ENCODE measurements at regions not wholly inside any gene's neighbourhood (a gene's known extent, or its start where the extent isn't known, plus 50 kb on each side); places are given as distances from the start of the nearest gene placed in this dataset.

- Mint-ChIP-seq H3K36me3 (ENCODE audit: low read depth) (no peaks in the 10 kb centered on the region), H3K4me3 (no peak overlapping the region), H3K4me1 (ENCODE audit: low read depth) (peaks cover 11% of the 10 kb centered on the region), H3K27ac (no peak overlapping the region), H3K9me3 (no peaks in the 10 kb centered on the region), H3K27me3 (ENCODE audit: insufficient read depth) (peaks cover 21% of the 10 kb centered on the region)
- DNase-seq: no peak
- TF ChIP-seq CTCF (IDR thresholded peaks at IDR 0.05): no peak
Measured at GRCh38 chr13:44221657-44222056, 152.0 kb upstream of the SERP2 start.

- Mint-ChIP-seq H3K4me1 (ENCODE audit: low read depth) (peaks cover 11% of the 10 kb centered on the region), H3K9me3 (no peaks in the 10 kb centered on the region), H3K27me3 (ENCODE audit: insufficient read depth) (peaks cover 23% of the 10 kb centered on the region), H3K4me3 (no peak overlapping the region), H3K36me3 (ENCODE audit: low read depth) (no peaks in the 10 kb centered on the region), H3K27ac (no peak overlapping the region)
- DNase-seq: no peak
- TF ChIP-seq CTCF (IDR thresholded peaks at IDR 0.05): no peak
Measured at GRCh38 chr13:44223770-44224444, 149.7 kb upstream of the SERP2 start.

- peaks cover 11% of the 10 kb centered on the region for H3K4me1 Mint-ChIP-seq (ENCODE audit: low read depth)
- H3K27ac Mint-ChIP-seq: no peak overlapping the region
- H3K4me3 Mint-ChIP-seq: no peak overlapping the region
- TF ChIP-seq CTCF (IDR thresholded peaks at IDR 0.05): no peak
- no peaks in the 10 kb centered on the region for H3K36me3 Mint-ChIP-seq (ENCODE audit: low read depth)
- peaks cover 23% of the 10 kb centered on the region for H3K27me3 Mint-ChIP-seq (ENCODE audit: insufficient read depth)
- no peak for DNase-seq
- H3K9me3 Mint-ChIP-seq: no peaks in the 10 kb centered on the region
Measured at GRCh38 chr13:44224450-44225149, 149.0 kb upstream of the SERP2 start.

- Mint-ChIP-seq H3K4me1 (ENCODE audit: low read depth) (peaks cover 4% of the 10 kb centered on the region), H3K4me3 (no peak overlapping the region), H3K9me3 (no peaks in the 10 kb centered on the region), H3K27me3 (ENCODE audit: insufficient read depth) (peaks cover 10% of the 10 kb centered on the region), H3K27ac (no peak overlapping the region), H3K36me3 (ENCODE audit: low read depth) (no peaks in the 10 kb centered on the region; the same call in 1 of the 2 replicates)
- TF ChIP-seq CTCF (IDR thresholded peaks at IDR 0.05): no peak
- no peak for DNase-seq
Measured at GRCh38 chr13:44229371-44230030, 144.1 kb upstream of the SERP2 start.

GRCh38 chr13:44230071-44230470, 143.6 kb upstream of the SERP2 start:
- peaks cover 6% of the 10 kb centered on the region for H3K4me1 Mint-ChIP-seq (ENCODE audit: low read depth)
- DNase-seq: no peak
- H3K9me3 Mint-ChIP-seq: no peaks in the 10 kb centered on the region
- no peak for TF ChIP-seq CTCF (IDR thresholded peaks at IDR 0.05)
- peaks cover 10% of the 10 kb centered on the region for H3K27me3 Mint-ChIP-seq (ENCODE audit: insufficient read depth)
- no peaks in the 10 kb centered on the region; the same call in 1 of the 2 replicates for H3K36me3 Mint-ChIP-seq (ENCODE audit: low read depth)
- no peak overlapping the region for H3K27ac Mint-ChIP-seq
- no peak overlapping the region for H3K4me3 Mint-ChIP-seq

Data from HFFc6 (cell line).